Lower lobe of right lung (tissue), 2 donors: ENCODE measurements at regions not wholly inside any gene's neighbourhood (a gene's known extent, or its start where the extent isn't known, plus 50 kb on each side); places are given as distances from the start of the nearest gene placed in this dataset.
"Not testable (repeated sequence)": the region's sequence is repeated elsewhere in the genome, so short reads cannot be mapped to it uniquely, and the experiment has no call there.

Experiments used
- ATAC-seq, 2 donors: fragments of 200-7000 bp; cut with Tn5 transposase; one replicate each; pipeline ENCODE4 v1.9.1; 2020 to 2022; ENCODE audit warnings: mild to moderate bottlenecking in 2 of 2, moderate library complexity in 2 of 2
- DNase-seq: peaks from one replicate; pipeline ENCODE4 v3.0.0-alpha.2; 2020
- H3K27ac ChIP-seq: fragments of 200-600 bp; one replicate; pipeline ENCODE4 v1.8.0; 2022
- H3K27me3 ChIP-seq: fragments of 200-600 bp; one replicate; pipeline ENCODE4 v1.8.0; 2022; ENCODE audit warnings: low read depth
- H3K36me3 ChIP-seq: fragments of 200-600 bp; one replicate; pipeline ENCODE4 v1.8.0; 2022; ENCODE audit warnings: mild to moderate bottlenecking
- H3K4me1 ChIP-seq: fragments of 200-600 bp; one replicate; pipeline ENCODE4 v1.8.0; 2022
- H3K4me3 ChIP-seq: fragments of 200-600 bp; one replicate; pipeline ENCODE4 v1.8.0; 2022; ENCODE audit warnings: mild to moderate bottlenecking
- H3K9me3 ChIP-seq: fragments of 200-600 bp; one replicate; pipeline ENCODE4 v1.8.0; 2022
- CTCF ChIP-seq: fragments of 200-600 bp; IDR thresholded peaks from one replicate; pipeline ENCODE4 v1.8.0; 2022; ENCODE audit warnings: antibody characterized with exemption, mild to moderate bottlenecking
- intact Hi-C: fragments of 100-400 bp; cut with DNase I; formaldehyde crosslinking; loops from one replicate; pipeline ENCODE4 v1.11.0; 2022
- donor health status: DM: no; HTN: yes; CAD: no; lungs with severe emphysema.

- Histone ChIP-seq H3K27ac (no peak overlapping the region), H3K9me3 (no peaks in the 10 kb centered on the region), H3K4me3 (no peak overlapping the region), H3K4me1 (no peaks in the 10 kb centered on the region), H3K36me3 (no peaks in the 10 kb centered on the region), H3K27me3 (peaks cover 7% of the 10 kb centered on the region)
- intact Hi-C loops, result no loop called here
- ATAC-seq, result no peak
- no peak for TF ChIP-seq CTCF
- DNase-seq, result no peak
These were observed 313.5 kb downstream of the NPHP4 start for GRCh38 chr1:5678759-5679158.

GRCh38 chr1:5672355-5672754 lies 319.9 kb downstream of the NPHP4 start:
- intact Hi-C loops, H3K9me3 ChIP-seq, ATAC-seq, H3K4me1 ChIP-seq, H3K36me3 ChIP-seq, H3K27me3 ChIP-seq, H3K4me3 ChIP-seq, DNase-seq, H3K27ac ChIP-seq: not testable (repeated sequence)

GRCh38 chr1:5670590-5671350 lies 321.5 kb downstream of the NPHP4 start:
- H3K4me1 ChIP-seq, result no peaks in the 10 kb centered on the region
- intact Hi-C loops, result no loop called here
- no peak overlapping the region for H3K4me3 ChIP-seq
- no peak overlapping the region for H3K27ac ChIP-seq
- DNase-seq, result no peak
- H3K36me3 ChIP-seq, result no peaks in the 10 kb centered on the region
- no peak for TF ChIP-seq CTCF
- no peaks in the 10 kb centered on the region for H3K9me3 ChIP-seq
- no peak for ATAC-seq
- no peaks in the 10 kb centered on the region for H3K27me3 ChIP-seq

- TF ChIP-seq CTCF, result no peak
- intact Hi-C loops, result no loop called here
- no peak for DNase-seq
- Histone ChIP-seq H3K27me3 (peaks cover 7% of the 10 kb centered on the region), H3K4me1 (no peaks in the 10 kb centered on the region), H3K27ac (no peak overlapping the region), H3K4me3 (no peak overlapping the region), H3K9me3 (no peaks in the 10 kb centered on the region), H3K36me3 (no peaks in the 10 kb centered on the region)
- no peak for ATAC-seq
These were observed 324.5 kb downstream of the NPHP4 start for GRCh38 chr1:5667513-5668325.

GRCh38 chr1:5664906-5665875 lies 327.0 kb downstream of the NPHP4 start:
- no peak overlapping the region for H3K4me3 ChIP-seq
- TF ChIP-seq CTCF, result no peak
- DNase-seq (no peak), ATAC-seq (no peak)
- no peaks in the 10 kb centered on the region for H3K4me1 ChIP-seq
- H3K27ac ChIP-seq, result no peak overlapping the region
- no peaks in the 10 kb centered on the region for H3K36me3 ChIP-seq
- H3K9me3 ChIP-seq, result no peaks in the 10 kb centered on the region
- intact Hi-C loops, result no loop called here
- H3K27me3 ChIP-seq, result peaks cover 14% of the 10 kb centered on the region
